ENCODE measurements at regions not wholly inside any gene's neighbourhood (a gene's known extent, or its start where the extent isn't known, plus 50 kb on each side); places are given as distances from the start of the nearest gene placed in this dataset.

GRCh38 chr14:54200726-54201125 lies 196.1 kb upstream of the CDKN3 start:
- no peak overlapping the region for H3K27ac ChIP-seq
- H3K4me1 ChIP-seq (ENCODE audit: control insufficient read depth in 1 of 2, insufficient read depth in 1 of 2, low read depth in 1 of 2, low read length in 1 of 2): no peaks in the 10 kb centered on the region
- H3K36me3 ChIP-seq: no peaks in the 10 kb centered on the region
- H3K27me3 ChIP-seq: no peaks in the 10 kb centered on the region
- H3K9me3 ChIP-seq: no peaks in the 10 kb centered on the region
- no peak for TF ChIP-seq CTCF (IDR thresholded peaks at IDR 0.05)
- H3K4me3 ChIP-seq (ENCODE audit: low read depth in 1 of 2, low read length in 1 of 2): no peak overlapping the region

- Histone ChIP-seq H3K36me3 (no peaks in the 10 kb centered on the region), H3K4me3 (ENCODE audit: low read depth in 1 of 2, low read length in 1 of 2) (no peak overlapping the region), H3K4me1 (ENCODE audit: control insufficient read depth in 1 of 2, insufficient read depth in 1 of 2, low read depth in 1 of 2, low read length in 1 of 2) (no peaks in the 10 kb centered on the region), H3K9me3 (no peaks in the 10 kb centered on the region), H3K27ac (no peak overlapping the region), H3K27me3 (no peaks in the 10 kb centered on the region)
- no peak for TF ChIP-seq CTCF (IDR thresholded peaks at IDR 0.05)
Observed at GRCh38 chr14:54202288-54202687, 194.5 kb upstream of the CDKN3 start.

GRCh38 chr14:54206516-54206915 lies 190.3 kb upstream of the CDKN3 start:
- no peak for TF ChIP-seq CTCF (IDR thresholded peaks at IDR 0.05)
- Histone ChIP-seq H3K9me3 (no peaks in the 10 kb centered on the region), H3K36me3 (no peaks in the 10 kb centered on the region), H3K4me1 (ENCODE audit: control insufficient read depth in 1 of 2, insufficient read depth in 1 of 2, low read depth in 1 of 2, low read length in 1 of 2) (no peaks in the 10 kb centered on the region), H3K27ac (no peak overlapping the region), H3K27me3 (peaks cover 20% of the 10 kb centered on the region), H3K4me3 (ENCODE audit: low read depth in 1 of 2, low read length in 1 of 2) (no peak overlapping the region)

GRCh38 chr14:54207075-54207474 lies 189.7 kb upstream of the CDKN3 start:
- peaks cover 20% of the 10 kb centered on the region for H3K27me3 ChIP-seq
- TF ChIP-seq CTCF (IDR thresholded peaks at IDR 0.05): no peak
- no peaks in the 10 kb centered on the region for H3K4me1 ChIP-seq (ENCODE audit: control insufficient read depth in 1 of 2, insufficient read depth in 1 of 2, low read depth in 1 of 2, low read length in 1 of 2)
- no peaks in the 10 kb centered on the region for H3K9me3 ChIP-seq
- H3K4me3 ChIP-seq (ENCODE audit: low read depth in 1 of 2, low read length in 1 of 2): no peak overlapping the region
- no peaks in the 10 kb centered on the region for H3K36me3 ChIP-seq
- H3K27ac ChIP-seq: no peak overlapping the region

- no peaks in the 10 kb centered on the region for H3K36me3 ChIP-seq
- no peak overlapping the region for H3K4me3 ChIP-seq (ENCODE audit: low read depth in 1 of 2, low read length in 1 of 2)
- H3K27me3 ChIP-seq: peaks cover 20% of the 10 kb centered on the region
- TF ChIP-seq CTCF (IDR thresholded peaks at IDR 0.05): no peak
- H3K9me3 ChIP-seq: no peaks in the 10 kb centered on the region
- H3K4me1 ChIP-seq (ENCODE audit: control insufficient read depth in 1 of 2, insufficient read depth in 1 of 2, low read depth in 1 of 2, low read length in 1 of 2): no peaks in the 10 kb centered on the region
- no peak overlapping the region for H3K27ac ChIP-seq
Observed at GRCh38 chr14:54207476-54208462, 189.0 kb upstream of the CDKN3 start.
